T1000 (cell line): ENCODE measurements at regions not wholly inside any gene's neighbourhood (a gene's known extent, or its start where the extent isn't known, plus 50 kb on each side); places are given as distances from the start of the nearest gene placed in this dataset.
A peak's percentile ranks its signal among the peaks of the same experiment; 100 is the strongest.
"Not testable (repeated sequence)": the region's sequence is repeated elsewhere in the genome, so short reads cannot be mapped to it uniquely, and the experiment has no call there.

Experiments used
- DNase-seq: peaks from one replicate; lab custom pipeline; 2025; ENCODE audit warnings: mixed read lengths; lab: John Stamatoyannopoulos, UW

DNA sequence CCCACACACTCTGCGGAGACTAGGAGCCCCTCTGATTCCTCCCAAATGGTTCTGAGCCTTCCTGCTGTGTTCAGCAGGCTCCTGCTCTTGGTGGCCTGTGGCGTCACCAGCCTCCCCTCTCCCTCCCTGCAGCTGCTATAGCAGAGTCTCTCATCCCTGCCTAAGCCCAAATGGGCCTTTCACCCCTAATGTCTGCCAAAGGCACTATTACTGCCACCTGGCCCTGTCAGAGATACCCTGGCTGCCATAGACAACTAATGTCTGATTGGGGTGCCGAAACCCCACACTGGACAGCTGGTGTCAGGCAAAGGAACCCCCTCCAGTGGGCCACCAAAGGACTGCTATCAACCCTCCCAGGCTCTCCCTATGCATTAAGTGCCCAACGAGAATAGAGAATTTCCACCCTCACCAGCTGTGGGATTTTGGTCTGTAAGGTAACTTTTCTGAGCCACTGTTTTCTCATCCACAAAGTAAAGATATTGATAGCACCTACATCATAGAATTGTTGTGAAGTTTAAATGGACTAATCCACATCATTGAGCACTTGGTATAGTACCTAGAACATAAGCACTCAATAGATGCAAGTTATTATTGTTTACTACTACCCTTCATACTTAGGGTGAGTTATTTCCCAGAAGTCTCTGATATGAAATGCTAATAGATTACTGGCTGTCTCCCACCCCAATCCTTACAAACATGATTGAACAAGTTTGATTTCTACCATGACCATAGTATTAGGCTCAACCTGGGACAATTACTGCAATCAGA is 421.3 kb downstream of the MID1IP1 start:
- no peak for DNase-seq

GRCh38 chrX:39226251-39226650 is 425.0 kb downstream of the MID1IP1 start:
- no peak for DNase-seq

GRCh38 chrX:39227371-39227770 is 426.1 kb downstream of the MID1IP1 start:
- DNase-seq: no peak

GRCh38 chrX:39238006-39238405 is 436.7 kb downstream of the MID1IP1 start:
- DNase-seq: no peak

DNA sequence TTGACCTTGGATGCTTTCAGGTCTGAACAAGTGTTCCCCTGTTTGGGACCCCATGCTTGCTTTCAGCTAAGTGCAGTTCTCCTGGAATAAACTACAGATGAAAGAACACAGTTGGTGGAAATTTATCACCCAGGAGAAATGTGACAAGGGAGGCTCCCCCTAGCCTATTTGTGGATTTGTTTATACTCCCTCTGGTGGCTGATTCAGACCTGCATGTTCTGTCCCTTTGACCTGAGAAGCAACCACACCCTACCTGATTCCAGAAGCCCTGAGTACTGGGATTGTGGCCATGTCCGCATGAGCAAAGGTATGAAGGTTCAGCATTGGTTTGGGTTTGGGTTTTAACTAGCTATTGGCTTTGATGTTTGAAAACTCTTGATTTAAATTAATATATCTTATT is 440.9 kb downstream of the MID1IP1 start:
- no peak for DNase-seq

GRCh38 chrX:39244147-39244546 is 442.9 kb downstream of the MID1IP1 start:
- no peak for DNase-seq

GRCh38 chrX:39245024-39245423 is 443.8 kb downstream of the MID1IP1 start:
- no peak for DNase-seq

GRCh38 chrX:39247536-39247935 is 446.3 kb downstream of the MID1IP1 start:
- DNase-seq: no peak

GRCh38 chrX:39248330-39248729 is 447.1 kb downstream of the MID1IP1 start:
- DNase-seq: no peak

- DNase-seq: no peak
Observed at GRCh38 chrX:39249999-39250398, 448.7 kb downstream of the MID1IP1 start.

- no peak for DNase-seq
Observed at GRCh38 chrX:39251995-39252394, 450.7 kb downstream of the MID1IP1 start.

DNA sequence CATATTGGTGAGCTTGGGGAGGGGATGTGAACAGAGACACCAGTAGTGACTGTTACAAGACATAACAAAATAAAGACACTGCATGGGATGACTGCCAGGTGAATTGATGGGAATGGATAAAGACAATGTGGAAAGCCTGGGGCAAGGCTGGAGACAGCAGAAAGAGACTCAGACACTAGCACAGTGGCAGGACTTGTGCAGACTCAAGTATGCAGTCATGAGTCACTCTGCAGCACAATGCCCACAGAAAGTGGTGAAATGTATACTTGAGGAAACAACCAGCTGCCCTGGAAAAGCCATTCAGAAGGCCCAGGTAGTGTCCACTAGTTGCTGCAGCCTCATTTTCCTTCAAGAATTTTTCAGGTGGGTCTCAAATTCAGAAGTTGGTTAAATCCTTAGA is 452.3 kb downstream of the MID1IP1 start:
- DNase-seq: no peak

DNA sequence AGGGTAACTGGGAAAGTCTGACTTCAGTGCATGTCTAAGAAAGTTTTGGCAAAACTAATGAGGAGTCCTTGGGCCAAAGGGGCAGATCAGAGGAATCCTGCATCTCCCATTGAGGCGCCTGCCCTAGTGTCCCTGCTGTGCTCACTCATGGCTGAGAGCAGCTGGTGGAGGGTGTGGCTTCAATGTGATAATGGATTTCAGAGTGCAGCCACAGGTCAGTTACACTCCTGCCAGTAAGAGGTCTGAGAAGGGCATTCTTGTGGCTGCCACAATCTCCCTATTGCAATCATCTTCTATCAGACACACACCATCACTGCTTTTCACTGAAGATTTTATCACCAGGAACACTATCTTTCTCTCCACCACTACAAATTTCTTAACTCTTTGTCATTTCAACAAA is 457.1 kb downstream of the MID1IP1 start:
- DNase-seq: no peak

- no peak for DNase-seq
Observed at GRCh38 chrX:39260965-39261364, 459.7 kb downstream of the MID1IP1 start.

DNA sequence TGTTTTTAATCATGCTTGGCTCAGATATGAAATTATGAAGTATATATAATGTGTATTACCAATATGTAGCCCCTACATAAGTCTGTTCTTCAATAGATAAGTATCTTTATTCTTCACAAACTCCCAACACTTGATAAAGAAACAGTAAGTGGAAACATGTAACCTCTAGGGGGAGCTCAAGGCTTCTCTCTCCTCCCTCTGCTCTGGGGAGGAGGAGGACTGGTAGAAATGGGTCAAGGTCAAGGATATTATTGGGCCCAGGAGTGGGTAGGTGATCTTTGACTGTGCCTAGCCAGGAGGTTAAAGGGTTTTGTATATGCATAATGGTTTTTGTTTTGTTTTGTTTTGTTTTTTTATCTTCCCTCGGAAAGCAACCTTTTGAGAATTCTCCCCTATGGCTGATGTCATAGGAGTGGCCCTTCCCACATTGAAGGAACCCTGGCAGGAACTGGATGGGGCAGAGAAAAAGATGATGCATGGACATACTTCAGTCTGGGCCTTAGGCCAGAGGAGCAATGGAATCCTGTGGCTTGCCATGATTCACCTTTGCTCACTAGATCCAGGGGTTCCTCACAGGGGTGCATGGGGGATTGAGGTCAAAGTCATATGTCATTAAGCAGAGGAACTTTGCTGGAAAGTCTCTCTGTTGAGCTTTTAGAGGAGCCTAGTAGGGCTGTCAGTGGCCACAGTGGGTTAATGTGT is 460.3 kb downstream of the MID1IP1 start:
- peak; percentile 23 for DNase-seq

GRCh38 chrX:39262641-39263040 is 461.4 kb downstream of the MID1IP1 start:
- no peak for DNase-seq

DNA sequence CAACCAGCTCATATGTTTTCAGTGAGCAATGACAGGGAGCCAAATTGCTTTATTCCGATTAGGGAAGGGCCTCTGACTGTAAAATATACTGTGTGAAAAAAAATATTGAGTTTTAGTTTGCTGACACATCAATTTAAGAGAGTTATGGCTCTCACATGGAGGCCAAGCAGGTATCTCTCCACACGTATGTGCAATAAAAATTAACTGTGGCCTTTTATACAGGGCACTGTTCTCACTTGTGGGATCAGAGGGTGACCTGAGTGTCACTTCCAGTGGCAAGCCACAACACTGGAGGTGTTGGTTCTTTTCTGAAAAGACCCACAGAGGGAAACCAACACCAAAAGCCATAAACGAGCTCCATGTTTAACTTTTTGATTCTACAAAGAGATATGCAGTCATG is 462.8 kb downstream of the MID1IP1 start:
- no peak for DNase-seq

- DNase-seq: no peak
Observed at GRCh38 chrX:39267176-39267575, 465.9 kb downstream of the MID1IP1 start.

GRCh38 chrX:39268207-39268606 is 466.9 kb downstream of the MID1IP1 start:
- DNase-seq: no peak

DNA sequence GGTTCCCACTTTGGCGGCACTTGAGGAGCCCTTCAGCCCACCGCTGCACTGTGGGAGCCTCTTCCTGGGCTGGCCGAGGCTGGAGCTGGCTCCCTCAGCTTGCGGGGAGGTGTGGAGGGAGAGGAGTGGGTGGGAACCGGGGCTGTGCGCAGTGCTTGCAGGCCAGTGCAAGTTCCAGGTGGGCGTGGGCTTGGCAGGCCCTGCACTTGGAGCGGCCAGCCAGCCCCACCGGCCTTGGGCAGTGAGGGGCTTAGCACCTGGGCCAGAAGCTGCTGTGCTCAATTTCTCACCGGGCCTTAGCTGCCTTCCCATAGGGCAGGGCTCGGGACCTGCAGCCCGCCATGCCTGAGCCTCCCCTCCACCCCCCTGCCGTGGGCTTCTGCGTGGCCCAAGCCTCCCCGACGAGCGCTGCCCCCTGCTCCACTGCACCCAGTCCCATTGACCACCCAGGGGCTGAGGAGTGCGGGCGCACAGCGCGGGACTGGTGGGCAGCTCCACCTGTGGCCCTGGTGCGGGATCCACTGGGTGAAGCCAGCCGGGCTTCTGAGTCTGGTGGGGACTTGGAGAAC is 474.3 kb downstream of the MID1IP1 start:
- no peak for DNase-seq

DNA sequence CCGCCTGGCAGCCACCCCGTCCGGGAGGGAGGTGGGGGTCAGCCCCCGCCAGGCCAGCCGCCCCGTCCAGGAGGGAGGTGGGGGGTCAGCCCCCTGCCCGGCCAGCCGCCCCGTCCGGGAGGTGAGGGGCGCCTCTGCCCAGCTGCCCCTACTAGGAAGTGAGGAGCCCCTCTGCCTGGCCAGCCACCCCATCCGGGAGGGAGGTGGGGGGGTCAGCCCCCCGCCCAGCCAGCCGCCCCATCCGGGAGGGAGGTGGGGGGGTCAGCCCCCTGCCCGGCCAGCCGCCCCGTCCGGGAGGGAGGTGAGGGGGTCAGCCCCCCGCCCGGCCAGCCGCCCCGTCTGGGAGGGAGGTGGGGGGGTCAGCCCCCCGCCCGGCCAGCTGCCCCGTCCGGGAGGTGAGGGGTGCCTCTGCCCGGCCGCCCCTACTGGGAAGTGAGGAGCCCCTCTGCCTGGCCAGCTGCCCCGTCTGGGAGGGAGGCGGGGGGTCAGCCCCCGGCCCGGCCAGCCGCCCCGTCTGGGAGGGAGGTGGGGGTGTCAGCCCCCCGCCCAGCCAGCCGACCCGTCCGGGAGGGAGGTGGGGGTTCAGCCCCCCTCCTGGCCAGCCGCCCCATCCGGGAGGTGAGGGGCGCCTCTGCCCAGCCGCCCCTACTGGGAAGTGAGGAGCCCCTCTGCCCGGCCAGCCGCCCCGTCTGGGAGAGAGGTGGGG is 476.6 kb downstream of the MID1IP1 start:
- DNase-seq: not testable (repeated sequence)

GRCh38 chrX:39283239-39283638 is 482.0 kb downstream of the MID1IP1 start:
- DNase-seq: no peak

- DNase-seq: no peak
Observed at GRCh38 chrX:39288592-39288991, 487.3 kb downstream of the MID1IP1 start.
